CD14-positive monocyte (primary cell): ENCODE measurements at regions not wholly inside any gene's neighbourhood (a gene's known extent, or its start where the extent isn't known, plus 50 kb on each side); places are given as distances from the start of the nearest gene placed in this dataset.

Source experiments
- DNase-seq, 3 donors: peaks; one replicate each; pipeline ENCODE4 v3.0.0-alpha.2; 2011 to 2022
- H2AFZ ChIP-seq: 2 replicates; pipeline ENCODE4 v1.6.0; 2012; ENCODE audit warnings: mild to moderate bottlenecking, low read depth, low read length, inconsistent platforms; ENCODE audit not compliant: insufficient read depth, poor library complexity, severe bottlenecking
- H3K27ac ChIP-seq, 2 donors: 1 replicate in 1 of 2; 2 replicates in 1 of 2; pipeline ENCODE4 v1.5.1; 2012 to 2013; ENCODE audit warnings: low read length in 2 of 2, control low read depth in 1 of 2, inconsistent platforms in 1 of 2, low read depth in 1 of 2, mild to moderate bottlenecking in 1 of 2
- H3K27me3 ChIP-seq, 2 donors: one replicate each; pipeline versions ENCODE4 v1.6.0 to v1.6.1; 2011 to 2013; ENCODE audit warnings: low read length in 2 of 2; ENCODE audit not compliant: control insufficient read depth in 2 of 2, insufficient read depth in 2 of 2
- H3K36me3 ChIP-seq, 2 donors: replicated peaks in 1 of 2; 1 replicate in 1 of 2; 2 replicates in 1 of 2; pipeline versions ENCODE4 v1.5.1 to v1.6.1; 2012 to 2013; ENCODE audit warnings: low read length in 2 of 2, control low read depth in 1 of 2, inconsistent platforms in 1 of 2, mild to moderate bottlenecking in 1 of 2; ENCODE audit not compliant: insufficient read depth in 2 of 2, control insufficient read depth in 1 of 2
- H3K4me1 ChIP-seq, 2 donors: 1 replicate in 1 of 2; 2 replicates in 1 of 2; pipeline versions ENCODE4 v1.5.1 to v1.6.1; 2012 to 2013; ENCODE audit warnings: low read length in 2 of 2, control low read depth in 1 of 2, inconsistent platforms in 1 of 2, mild to moderate bottlenecking in 1 of 2, moderate library complexity in 1 of 2; ENCODE audit not compliant: insufficient read depth in 2 of 2, control insufficient read depth in 1 of 2
- H3K4me2 ChIP-seq: replicated peaks from 2 replicates; pipeline ENCODE3; 2012; ENCODE audit warnings: low read length, moderate library complexity, mild to moderate bottlenecking; ENCODE audit not compliant: poor library complexity, severe bottlenecking; ENCODE audit errors: extremely low read depth
- H3K4me3 ChIP-seq, 3 experiments: fragments of 200-600 bp in 1 of 3; sonication (generic) in 1 of 3; replicated peaks in 1 of 3; 1 replicate in 2 of 3; 2 replicates in 1 of 3; pipeline ENCODE4 v1.5.1; 2011 to 2013; ENCODE audit warnings: low read length in 3 of 3, mild to moderate bottlenecking in 3 of 3, control low read depth in 2 of 3, low read depth in 2 of 3, inconsistent platforms in 1 of 3, moderate library complexity in 1 of 3
- H3K79me2 ChIP-seq: 2 replicates; pipeline ENCODE4 v1.6.0; 2012; ENCODE audit warnings: mild to moderate bottlenecking, control low read depth, inconsistent platforms, low read length, moderate library complexity; ENCODE audit not compliant: insufficient read depth
- H3K9ac ChIP-seq: 2 replicates; pipeline ENCODE4 v1.6.0; 2017; ENCODE audit warnings: low read length, mild to moderate bottlenecking; ENCODE audit not compliant: insufficient read depth, poor library complexity, severe bottlenecking
- H3K9me3 ChIP-seq, 2 donors: replicated peaks in 1 of 2; 1 replicate in 1 of 2; 2 replicates in 1 of 2; pipeline versions ENCODE4 v1.5.1 to v1.6.1; 2012 to 2013; ENCODE audit warnings: low read length in 2 of 2, control low read depth in 1 of 2; ENCODE audit not compliant: control insufficient read depth in 1 of 2, insufficient read depth in 1 of 2
- H4K20me1 ChIP-seq: 2 replicates; pipeline ENCODE4 v1.6.0; 2012; ENCODE audit warnings: mild to moderate bottlenecking, low read length, control low read depth, moderate library complexity; ENCODE audit not compliant: insufficient read depth
- H3K27ac Mint-ChIP-seq, 7 donors: one replicate each; pipeline ENCODE4 v1.8.0; 2020; ENCODE audit warnings: mild to moderate bottlenecking in 7 of 7, mixed read lengths in 7 of 7, moderate library complexity in 6 of 7, inconsistent platforms in 2 of 7
- H3K27me3 Mint-ChIP-seq, 3 donors: one replicate each; pipeline ENCODE4 v1.8.0; 2021 to 2022; ENCODE audit warnings: low read depth in 3 of 3, mild to moderate bottlenecking in 3 of 3, mixed read lengths in 3 of 3, moderate library complexity in 3 of 3, inconsistent platforms in 1 of 3
- H3K36me3 Mint-ChIP-seq, 2 donors: one replicate each; pipeline ENCODE4 v1.8.0; 2020; ENCODE audit warnings: mixed read lengths in 2 of 2, inconsistent platforms in 1 of 2, mild to moderate bottlenecking in 1 of 2
- H3K4me1 Mint-ChIP-seq: one replicate; pipeline ENCODE4 v1.8.0; 2020; ENCODE audit warnings: mild to moderate bottlenecking, mixed read lengths
- H3K4me3 Mint-ChIP-seq, 2 donors: one replicate each; pipeline ENCODE4 v1.8.0; 2020; ENCODE audit warnings: mild to moderate bottlenecking in 2 of 2, mixed read lengths in 2 of 2, moderate library complexity in 1 of 2
- H3K9me3 Mint-ChIP-seq, 7 donors: one replicate each; pipeline ENCODE4 v1.8.0; 2020 to 2022; ENCODE audit warnings: mixed read lengths in 7 of 7, mild to moderate bottlenecking in 6 of 7, moderate library complexity in 6 of 7, inconsistent platforms in 2 of 7
- WGBS: methylation state at CpG from one replicate; pipeline ENCODE4 v1.1.5; 2013; ENCODE audit warnings: missing lambda C conversion rate; ENCODE audit not compliant: insufficient coverage; 5-methylcytosine and 5-hydroxymethylcytosine counted together
- intact Hi-C, 2 donors: fragments of 100-400 bp; cut with micrococcal nuclease; formaldehyde crosslinking; loops; one replicate each; pipeline versions ENCODE4 v1.15.0 to v1.15.1; 2023
- TF ChIP-seq, protein P1 (sequence below): fragments of 200-600 bp; IDR thresholded peaks from one replicate; pipeline ENCODE4 v1.8.0; 2022; ENCODE audit warnings: antibody characterized with exemption, mild to moderate bottlenecking

- no peak overlapping the region for H3K27ac ChIP-seq
- H3K4me1 Mint-ChIP-seq, result peaks cover 2% of the 10 kb centered on the region
- no peaks in the 10 kb centered on the region for H3K27me3 ChIP-seq
- H3K36me3 ChIP-seq, result no peaks in the 10 kb centered on the region
- H3K27me3 Mint-ChIP-seq, result peaks cover 0 to 2% (median 0%) of the 10 kb centered on the region in 3 donors
- H3K4me3 Mint-ChIP-seq, result no peak overlapping the region
- no peaks in the 10 kb centered on the region for H3K4me1 ChIP-seq
- H3K36me3 Mint-ChIP-seq, result no peaks in the 10 kb centered on the region
- no peak overlapping the region for H3K4me2 ChIP-seq
- H3K4me3 ChIP-seq, result no peak overlapping the region
- 80% methylated on average over 1 of the region's 2 CpGs for WGBS
- no peaks in the 10 kb centered on the region for H4K20me1 ChIP-seq
- no peak overlapping the region for H3K27ac Mint-ChIP-seq
- H3K9me3 Mint-ChIP-seq, result no peaks in the 10 kb centered on the region
- no peak for DNase-seq
- TF ChIP-seq, protein P1, sequence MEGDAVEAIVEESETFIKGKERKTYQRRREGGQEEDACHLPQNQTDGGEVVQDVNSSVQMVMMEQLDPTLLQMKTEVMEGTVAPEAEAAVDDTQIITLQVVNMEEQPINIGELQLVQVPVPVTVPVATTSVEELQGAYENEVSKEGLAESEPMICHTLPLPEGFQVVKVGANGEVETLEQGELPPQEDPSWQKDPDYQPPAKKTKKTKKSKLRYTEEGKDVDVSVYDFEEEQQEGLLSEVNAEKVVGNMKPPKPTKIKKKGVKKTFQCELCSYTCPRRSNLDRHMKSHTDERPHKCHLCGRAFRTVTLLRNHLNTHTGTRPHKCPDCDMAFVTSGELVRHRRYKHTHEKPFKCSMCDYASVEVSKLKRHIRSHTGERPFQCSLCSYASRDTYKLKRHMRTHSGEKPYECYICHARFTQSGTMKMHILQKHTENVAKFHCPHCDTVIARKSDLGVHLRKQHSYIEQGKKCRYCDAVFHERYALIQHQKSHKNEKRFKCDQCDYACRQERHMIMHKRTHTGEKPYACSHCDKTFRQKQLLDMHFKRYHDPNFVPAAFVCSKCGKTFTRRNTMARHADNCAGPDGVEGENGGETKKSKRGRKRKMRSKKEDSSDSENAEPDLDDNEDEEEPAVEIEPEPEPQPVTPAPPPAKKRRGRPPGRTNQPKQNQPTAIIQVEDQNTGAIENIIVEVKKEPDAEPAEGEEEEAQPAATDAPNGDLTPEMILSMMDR, result no peak
- no peaks in the 10 kb centered on the region for H3K9me3 ChIP-seq
- H3K79me2 ChIP-seq, result no peaks in the 10 kb centered on the region
- H2AFZ ChIP-seq, result no peak overlapping the region
- intact Hi-C loops, result loop anchor here in 1 of 2 donors (5.0 to 10.0 kb wide), 2 partner anchors 890 to 1112 kb away; partner anchors contain the start of gene B3GALT2
- no peak overlapping the region for H3K9ac ChIP-seq
These were observed 1110.7 kb upstream of the B3GALT2 start for GRCh38 chr1:194297094-194297493.

DNA sequence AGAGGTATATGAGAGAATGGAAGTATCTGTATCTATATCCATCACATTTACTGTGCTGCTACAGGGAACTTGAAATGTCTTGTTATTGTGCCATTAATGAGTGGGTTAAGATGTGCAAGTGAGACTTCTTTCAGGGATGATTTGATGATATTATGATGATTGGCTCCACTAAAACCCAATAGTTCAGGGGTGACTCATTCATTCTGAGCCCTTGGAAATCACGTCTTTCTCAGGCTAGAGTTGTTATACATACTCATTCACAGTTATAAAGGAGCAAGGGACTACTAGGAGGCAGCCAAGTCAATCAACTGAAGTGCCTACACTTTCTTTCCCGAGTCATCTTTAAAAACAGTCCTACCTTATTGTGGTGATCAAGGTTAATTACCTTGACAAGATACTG, 1109.8 kb upstream of the B3GALT2 start:
- H3K27me3 Mint-ChIP-seq, result peaks cover 0 to 2% (median 0%) of the 10 kb centered on the region in 3 donors
- Histone ChIP-seq H3K9ac (no peak overlapping the region), H3K36me3 (no peaks in the 10 kb centered on the region), H3K4me3 (no peak overlapping the region), H3K79me2 (no peaks in the 10 kb centered on the region), H4K20me1 (no peaks in the 10 kb centered on the region), H2AFZ (no peak overlapping the region), H3K4me1 (no peaks in the 10 kb centered on the region), H3K9me3 (no peaks in the 10 kb centered on the region), H3K27ac (no peak overlapping the region), H3K4me2 (no peak overlapping the region), H3K27me3 (no peaks in the 10 kb centered on the region)
- TF ChIP-seq, protein P1, result no peak
- no CpG with 5 or more reads among the region's 2 CpGs for WGBS
- H3K27ac Mint-ChIP-seq, result no peak overlapping the region
- H3K4me3 Mint-ChIP-seq, result no peak overlapping the region
- H3K36me3 Mint-ChIP-seq, result no peaks in the 10 kb centered on the region
- intact Hi-C loops, result loop anchor here in 1 of 2 donors (5.0 to 10.0 kb wide), 2 partner anchors 889 to 1111 kb away; partner anchors contain the start of gene B3GALT2
- no peak for DNase-seq
- no peaks in the 10 kb centered on the region for H3K9me3 Mint-ChIP-seq
- peaks cover 2% of the 10 kb centered on the region for H3K4me1 Mint-ChIP-seq
